ENCODE measurements at regions not wholly inside any gene's neighbourhood (a gene's known extent, or its start where the extent isn't known, plus 50 kb on each side); places are given as distances from the start of the nearest gene placed in this dataset.

DNA sequence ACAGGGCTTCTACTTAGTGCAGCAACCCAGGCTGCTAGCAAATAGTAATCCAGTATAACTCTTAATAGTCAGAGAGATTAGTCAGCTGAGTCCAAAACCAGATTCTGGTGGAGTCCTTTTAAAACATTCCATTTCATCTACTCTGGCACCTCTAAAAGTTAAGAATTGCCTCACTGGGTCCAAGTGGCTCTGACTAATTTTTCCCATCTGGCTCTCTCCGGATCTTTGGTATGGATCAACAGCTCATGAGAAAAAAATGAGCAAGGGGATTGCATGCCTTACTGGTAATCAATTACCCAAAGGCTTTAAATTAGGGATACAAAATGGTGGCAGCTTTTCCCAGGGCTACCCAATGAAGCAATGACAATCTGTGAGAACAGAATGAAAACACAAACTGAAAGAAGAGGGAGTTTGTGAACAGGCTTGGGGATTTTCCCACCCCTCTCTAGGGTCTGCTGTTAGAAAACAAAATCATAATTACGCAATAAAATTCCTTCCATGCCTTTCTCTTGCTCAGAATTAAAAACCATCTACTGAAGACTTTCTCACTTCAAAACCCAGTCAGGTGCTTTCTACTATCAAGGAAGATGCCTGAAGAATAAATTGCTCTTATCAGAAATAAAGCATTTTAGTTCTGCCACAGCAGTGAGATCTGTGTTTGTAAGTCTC, 84.6 kb upstream of the PMFBP1 start:
- DNase-seq = no peak

DNA sequence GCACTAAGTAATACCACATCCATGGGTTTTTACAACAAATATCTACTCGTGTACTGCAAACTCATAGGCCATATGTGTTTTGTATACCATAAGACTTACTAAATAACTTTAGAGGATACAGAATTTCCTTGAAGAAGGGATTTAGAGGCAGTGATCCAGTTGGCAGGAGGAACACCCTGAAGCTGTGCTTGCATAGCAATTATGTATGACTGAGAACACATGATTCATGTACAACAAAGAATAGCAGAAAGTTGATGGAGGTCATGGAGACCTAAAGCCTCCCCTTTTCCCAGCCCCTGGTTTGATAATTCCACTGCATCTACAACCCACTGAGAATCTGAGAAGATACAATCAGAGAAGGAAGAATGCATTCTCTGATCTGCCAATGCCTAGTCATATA, 83.8 kb upstream of the PMFBP1 start:
- DNase-seq = no peak

DNA sequence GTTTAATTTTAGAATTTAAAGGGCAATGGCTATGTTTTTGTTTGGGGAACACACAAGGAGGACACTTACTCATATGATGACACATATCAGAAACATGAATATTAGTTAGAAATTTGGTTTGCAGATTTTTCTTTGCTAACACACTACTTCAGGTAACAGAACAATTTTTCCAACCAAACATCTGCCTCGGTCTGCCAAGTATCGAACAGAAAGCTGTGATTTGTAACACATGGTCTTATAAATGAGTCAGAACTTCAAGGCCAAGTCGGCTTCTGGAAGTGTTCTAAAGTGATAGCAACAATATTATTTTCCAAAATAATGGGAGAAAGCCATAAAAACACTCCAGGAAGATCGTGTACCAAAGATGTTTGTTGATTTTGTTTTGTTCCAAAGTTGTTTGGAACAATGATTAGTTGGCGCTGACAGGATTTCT, 75.9 kb upstream of the PMFBP1 start:
- no peak for DNase-seq

DNA sequence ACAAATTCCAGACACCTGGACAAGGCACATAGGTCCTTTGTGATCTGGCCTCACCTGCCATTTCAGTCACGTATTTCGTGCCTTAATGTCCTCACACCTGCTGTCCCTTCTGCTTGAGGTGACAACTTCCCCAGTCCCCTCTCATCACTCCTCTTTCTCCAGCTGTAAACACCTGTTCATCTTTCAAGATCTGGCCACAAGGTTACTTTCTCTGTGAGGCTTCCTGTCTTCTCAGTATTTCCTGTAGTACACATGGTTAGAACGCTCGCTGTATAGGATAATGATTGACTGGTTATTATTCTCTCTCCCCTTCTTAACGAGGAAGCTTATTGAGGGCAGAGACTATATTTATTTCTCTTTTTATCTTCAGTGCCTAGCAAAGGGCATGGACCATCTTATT, 74.5 kb upstream of the PMFBP1 start:
- no peak for DNase-seq

DNA sequence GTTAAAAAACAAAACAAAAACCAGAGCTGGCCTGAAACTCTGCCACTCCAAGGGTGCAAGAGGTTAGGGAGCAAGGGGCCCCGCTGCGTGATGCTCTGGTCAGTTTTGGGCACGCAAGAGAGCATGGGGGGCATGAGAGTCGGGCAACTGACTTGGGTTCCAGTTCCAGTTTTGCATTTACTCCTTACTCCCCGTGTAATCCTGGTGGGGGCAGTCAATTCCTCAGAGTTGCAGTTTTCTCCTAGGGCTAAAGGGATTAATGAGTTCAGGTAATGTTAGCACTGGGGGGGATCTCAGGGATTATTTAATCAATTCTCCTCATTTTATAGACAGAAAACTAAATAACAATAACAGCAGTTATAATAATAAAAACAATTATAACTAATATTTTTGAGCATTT, 72.9 kb upstream of the PMFBP1 start:
- DNase-seq = no peak

DNA sequence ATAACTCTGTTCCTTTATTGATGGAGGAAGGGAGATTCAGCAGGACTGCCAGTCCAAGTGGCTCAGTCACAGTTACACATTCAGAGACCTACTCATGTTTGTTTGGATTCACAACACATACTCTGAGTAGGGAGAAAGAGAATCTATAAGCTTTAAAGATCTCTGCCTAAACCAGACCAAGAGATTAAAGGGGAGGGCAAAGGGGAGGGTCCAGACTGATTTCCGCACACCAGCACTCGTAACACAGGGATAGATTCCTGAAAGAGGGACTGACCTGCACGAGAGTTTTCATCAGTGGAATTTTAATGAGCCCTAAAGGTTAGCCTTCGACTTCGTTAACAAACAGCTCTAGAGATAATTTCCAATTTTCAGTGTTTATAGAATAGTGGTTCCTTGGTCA, 71.7 kb upstream of the PMFBP1 start:
- DNase-seq = no peak

DNA sequence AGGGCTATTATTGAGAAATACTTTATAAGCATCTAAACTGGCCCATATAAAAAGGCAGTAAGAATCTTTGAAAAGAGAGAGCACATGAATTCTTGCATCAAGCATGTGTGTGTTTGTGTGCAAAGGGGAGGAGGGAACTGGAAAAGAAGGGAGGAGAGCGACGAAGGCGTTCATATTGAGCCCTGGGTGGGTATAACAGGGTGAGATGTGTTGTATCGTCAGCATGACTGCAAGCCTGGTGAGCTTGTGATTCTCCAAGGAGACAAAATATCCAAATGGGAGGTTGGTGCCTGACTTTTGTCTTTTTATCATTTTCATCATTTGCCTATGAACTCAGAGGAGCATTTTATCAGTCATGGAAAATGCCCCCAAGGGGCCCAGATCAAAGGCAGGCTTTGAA, 70.8 kb upstream of the PMFBP1 start:
- no peak for DNase-seq

DNA sequence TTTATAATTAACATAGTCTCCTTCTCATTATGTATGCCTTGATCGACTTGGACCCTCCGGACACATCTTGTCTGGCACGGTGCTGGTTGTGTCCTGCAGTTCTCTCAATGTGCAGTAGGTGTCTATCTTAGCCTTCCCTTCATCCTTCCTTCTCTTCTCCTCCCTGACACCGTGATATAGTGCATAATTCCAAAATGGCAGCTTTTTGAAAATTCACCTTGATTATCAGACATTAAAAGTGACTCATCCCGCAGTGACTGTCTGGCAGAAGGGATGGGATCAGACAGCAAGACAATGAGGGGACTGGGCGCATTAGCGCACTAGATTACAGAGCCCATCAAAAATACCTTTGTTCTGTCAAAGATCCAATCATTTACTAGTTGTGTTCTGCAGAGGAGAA, 70.0 kb upstream of the PMFBP1 start:
- no peak for DNase-seq

DNA sequence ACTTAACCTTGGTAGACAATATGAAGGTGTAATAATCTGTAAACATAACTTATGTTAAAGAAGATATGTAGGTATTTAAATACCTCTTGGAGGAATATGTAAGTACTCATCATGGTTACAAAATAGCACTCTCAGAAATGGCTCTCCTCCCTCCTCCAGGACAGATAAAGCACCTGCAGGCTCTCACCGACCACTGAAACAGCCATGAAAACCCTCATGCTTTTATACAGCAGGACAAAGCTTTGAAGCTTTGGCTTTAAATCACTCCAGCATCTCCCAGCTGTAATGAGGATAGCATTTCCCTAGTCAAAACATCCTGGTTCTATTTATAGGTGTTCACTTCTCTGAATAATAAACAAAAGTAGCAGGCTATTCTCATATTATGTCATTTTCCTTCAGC, 69.1 kb upstream of the PMFBP1 start:
- no peak for DNase-seq

DNA sequence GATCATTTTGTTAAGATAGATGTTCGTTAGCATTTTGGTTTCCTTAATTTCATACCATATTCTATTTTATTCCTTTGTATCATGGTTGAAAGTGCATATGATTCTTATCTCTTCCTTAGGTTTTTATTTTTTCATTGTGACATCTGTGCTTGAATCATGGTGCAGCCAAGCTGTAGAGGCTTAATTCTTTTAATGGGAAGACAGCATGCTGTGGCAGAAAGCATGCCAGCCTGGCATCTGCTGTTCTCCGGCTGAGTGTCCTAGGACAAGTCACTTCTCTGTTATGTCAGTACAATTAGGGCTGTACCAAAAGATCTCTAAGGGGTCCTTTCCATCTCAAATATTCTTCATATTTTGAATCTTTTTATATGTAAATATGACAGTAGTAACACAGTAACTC, 68.5 kb upstream of the PMFBP1 start:
- no peak for DNase-seq

DNA sequence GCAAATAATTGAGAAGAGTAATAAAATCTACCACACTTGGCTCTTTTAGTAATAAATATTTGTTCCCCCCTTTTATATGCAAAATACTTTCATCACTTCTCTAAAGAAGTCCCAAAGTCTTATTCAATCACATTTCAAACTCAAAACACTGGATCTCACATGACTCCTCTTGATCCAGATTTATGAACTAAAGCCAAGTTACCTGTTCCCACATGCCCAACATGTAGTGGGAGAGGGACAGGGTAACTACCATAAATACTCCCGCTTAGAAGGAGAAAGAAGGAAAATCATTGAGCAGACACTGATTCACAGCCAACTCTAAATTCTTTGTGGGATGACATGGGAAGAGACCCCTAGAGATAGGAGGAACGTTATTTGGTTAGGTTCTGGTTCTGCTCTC, 64.9 kb upstream of the PMFBP1 start:
- no peak for DNase-seq

DNA sequence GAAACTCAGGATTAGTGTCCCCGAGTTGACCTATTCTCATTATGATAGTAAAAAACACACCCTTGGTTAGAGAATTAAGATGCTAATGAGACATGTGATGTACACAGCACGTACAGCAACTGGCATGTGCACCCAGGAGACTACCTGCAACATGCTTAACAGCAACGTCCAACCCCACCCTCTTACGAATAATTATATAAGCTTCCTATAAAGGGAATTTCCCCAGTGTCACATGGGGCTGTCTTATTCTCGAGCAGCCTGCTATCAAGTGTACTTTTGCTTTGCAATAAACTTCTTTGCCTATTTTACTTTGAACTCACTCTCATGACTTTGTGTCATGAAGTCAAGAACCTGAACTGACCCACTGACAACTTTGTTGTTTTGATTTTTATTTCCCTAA, 62.4 kb upstream of the PMFBP1 start:
- DNase-seq = no peak

DNA sequence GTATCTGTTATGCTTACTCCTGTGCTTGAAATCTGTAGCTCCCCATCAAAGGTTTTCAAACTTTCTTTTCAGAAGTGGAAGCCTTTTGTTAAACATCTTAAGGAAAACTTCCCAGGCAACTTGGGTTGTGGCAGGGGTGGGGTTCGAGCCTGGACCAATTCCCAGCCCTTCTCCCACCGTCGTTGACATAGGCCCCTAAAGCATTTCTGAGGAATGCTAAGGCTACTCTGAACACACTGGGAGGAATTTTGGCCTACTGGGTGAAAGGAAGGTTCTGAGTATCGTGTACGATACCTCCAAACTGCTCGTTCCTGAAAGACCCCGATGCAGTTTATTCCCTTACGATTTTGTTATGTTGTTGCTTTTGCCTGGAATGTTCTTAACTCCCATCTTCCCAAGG, 56.1 kb upstream of the PMFBP1 start:
- no peak for DNase-seq

DNA sequence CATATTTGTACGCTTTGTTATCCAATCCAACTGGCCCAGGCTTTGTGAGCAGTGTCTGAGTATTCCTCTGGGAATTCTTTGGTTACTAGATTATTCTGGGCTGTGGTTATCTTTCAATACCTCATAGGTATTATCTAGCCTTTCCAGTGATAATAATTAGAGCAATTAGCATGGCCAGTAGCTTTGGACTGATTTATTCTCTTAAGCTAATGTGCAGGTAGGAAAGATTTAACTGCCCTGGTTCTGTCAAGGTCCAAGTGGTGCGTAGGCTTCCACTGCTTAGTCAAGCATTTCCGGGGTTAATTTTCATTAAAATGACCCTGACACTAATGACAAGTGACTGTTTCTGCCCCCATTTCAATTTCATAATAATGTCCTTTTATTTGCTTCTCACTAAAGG, 54.2 kb upstream of the PMFBP1 start:
- DNase-seq = no peak

DNA sequence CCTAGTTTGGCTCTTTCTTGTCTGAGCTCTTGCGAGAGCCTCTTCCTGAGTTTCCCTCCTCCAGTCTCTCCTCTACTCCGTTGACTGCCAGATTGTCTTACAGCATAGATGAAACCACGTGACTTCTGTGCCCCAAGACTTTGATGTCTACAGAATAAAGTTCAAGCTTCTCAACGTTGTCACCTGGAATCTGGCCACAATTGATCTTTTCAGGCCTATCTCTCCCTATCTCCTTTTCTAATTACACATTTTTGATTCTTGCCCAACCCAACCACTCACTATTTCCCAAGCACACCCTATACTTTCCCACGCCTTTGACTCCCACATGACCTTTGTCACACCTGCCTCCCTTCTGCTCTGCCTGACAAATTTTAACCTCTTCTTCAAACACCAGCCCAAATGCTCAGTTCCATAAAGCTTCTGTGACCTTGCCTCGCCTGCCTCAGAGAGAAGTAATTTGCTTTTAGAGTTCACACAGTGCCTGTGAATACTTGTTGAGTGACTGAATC, 52.4 kb upstream of the PMFBP1 start:
- no peak for DNase-seq

DNA sequence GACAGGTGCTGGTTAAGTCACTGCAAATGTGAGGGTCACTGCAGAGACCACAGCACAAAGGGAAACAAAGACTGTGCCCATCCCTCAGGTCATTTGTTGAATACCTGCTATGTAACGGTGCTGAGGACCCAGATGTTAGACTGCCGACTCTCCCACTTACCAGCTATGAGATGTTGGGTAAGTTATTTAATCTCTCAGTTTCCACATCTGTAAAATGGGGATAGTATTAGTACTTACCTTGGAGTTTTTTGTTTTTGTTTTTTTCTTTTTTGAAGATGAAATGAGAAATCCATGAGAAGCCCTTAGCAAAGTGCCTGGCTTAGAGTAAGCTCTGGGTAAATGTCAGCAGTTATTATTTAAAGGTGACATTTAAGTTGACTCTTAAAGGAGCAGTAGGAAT, 50.5 kb upstream of the PMFBP1 start:
- no peak for DNase-seq
